ENCODE measurements at regions not wholly inside any gene's neighbourhood (a gene's known extent, or its start where the extent isn't known, plus 50 kb on each side); places are given as distances from the start of the nearest gene placed in this dataset.

GRCh38 chr2:150234787-150235446, 252.6 kb downstream of the RND3 start:
- TF ChIP-seq CTCF (IDR thresholded peaks at IDR 0.05; ENCODE audit: low read length) (no peak), EZH2 (IDR thresholded peaks at IDR 0.05; ENCODE audit: borderline replicate concordance, low read length) (no peak)
